GM12892 (cell line): ENCODE measurements at regions not wholly inside any gene's neighbourhood (a gene's known extent, or its start where the extent isn't known, plus 50 kb on each side); places are given as distances from the start of the nearest gene placed in this dataset.
"Not testable (repeated sequence)": the region's sequence is repeated elsewhere in the genome, so short reads cannot be mapped to it uniquely, and the experiment has no call there.

Experiments used
- DNase-seq: peaks from one replicate; pipeline ENCODE4 v3.0.0; 2011; ENCODE audit not compliant: insufficient read length
- FAIRE-seq: peaks from 2 replicates; lab custom pipeline; 2011; peaks lifted over from hg19 to GRCh38; lab: Jason Lieb, UNC
- POLR2A ChIP-seq: IDR thresholded peaks from 2 replicates; pipeline ENCODE4 v1.6.1; 2011; ENCODE audit warnings: low read depth, low read length, control low read depth
- POLR2AphosphoS5 ChIP-seq: IDR thresholded peaks from 2 replicates; pipeline ENCODE4 v1.6.1; 2011; ENCODE audit warnings: low read depth, low read length, control low read depth
- TAF1 ChIP-seq: IDR thresholded peaks from 2 replicates; pipeline ENCODE4 v1.6.1; 2011; ENCODE audit warnings: low read depth, mild to moderate bottlenecking, control low read depth, low read length, borderline replicate concordance

DNA sequence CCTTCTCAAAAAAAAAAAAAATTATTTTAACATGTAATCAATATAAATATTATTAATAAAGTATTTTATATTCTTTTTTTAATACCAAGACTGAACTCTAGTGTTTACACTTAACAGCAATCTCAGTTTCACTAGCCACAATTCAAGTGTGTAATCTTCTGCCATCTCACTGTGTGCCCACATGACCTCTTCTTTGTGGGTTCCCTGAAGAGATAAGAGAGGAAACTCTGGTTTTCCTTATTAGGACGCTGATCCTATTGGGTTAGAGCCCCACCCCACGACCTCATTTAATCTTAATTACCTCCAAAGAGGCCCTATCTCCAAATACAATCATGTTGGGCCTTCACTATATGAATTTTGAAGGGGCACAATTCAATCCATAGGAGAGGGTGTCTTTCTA lies 177.6 kb downstream of the STK31 start:
- no peak for TF ChIP-seq POLR2AphosphoS5
- no peak for TF ChIP-seq TAF1
- no peak for TF ChIP-seq POLR2A
- no peak for DNase-seq
- no peak for FAIRE-seq

DNA sequence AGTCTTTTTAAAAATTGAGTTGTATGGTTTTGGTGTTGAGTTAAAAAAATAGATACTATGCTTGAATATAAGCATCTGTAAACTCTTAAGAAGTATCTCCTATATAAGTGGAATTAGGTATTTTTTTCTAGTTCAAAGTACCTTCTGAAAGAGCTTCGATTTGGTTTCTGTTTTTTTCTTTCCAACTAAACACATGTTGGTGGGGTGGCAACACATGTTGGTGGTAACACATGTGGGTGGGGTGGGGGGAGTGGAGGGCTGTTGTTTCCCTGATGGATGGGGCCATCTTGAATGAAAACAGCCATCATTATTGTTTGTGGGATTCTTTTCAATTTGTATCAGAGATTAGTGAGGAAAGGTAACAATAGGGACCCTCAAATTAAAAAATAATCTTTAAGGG lies 178.9 kb downstream of the STK31 start:
- TF ChIP-seq POLR2A (no peak), TAF1 (no peak), POLR2AphosphoS5 (no peak)
- DNase-seq = no peak
- FAIRE-seq = no peak

DNA sequence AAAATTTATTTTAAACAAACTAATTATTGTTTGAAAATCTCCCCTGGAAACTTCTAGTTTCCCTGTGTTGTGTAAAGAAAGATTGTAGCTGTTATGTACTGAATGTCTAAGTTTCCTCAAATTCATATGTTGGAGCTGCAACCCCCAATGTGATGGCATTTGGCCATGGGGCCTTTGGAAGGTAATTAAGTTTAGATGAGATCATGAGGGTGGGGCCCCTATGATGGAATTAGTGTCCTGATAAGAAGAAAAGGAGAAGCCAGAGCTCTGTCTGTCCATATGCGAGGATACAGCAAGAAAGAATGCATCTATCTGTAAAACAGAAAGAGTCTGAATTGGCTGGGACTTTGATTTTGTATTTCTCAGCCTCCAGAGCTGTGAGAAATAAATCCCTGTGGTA lies 179.5 kb downstream of the STK31 start:
- no peak for TF ChIP-seq POLR2AphosphoS5
- TF ChIP-seq POLR2A = no peak
- no peak for TF ChIP-seq TAF1
- FAIRE-seq = no peak
- DNase-seq = no peak

GRCh38 chr7:23892019-23892418 lies 182.0 kb downstream of the STK31 start:
- DNase-seq = no peak
- no peak for FAIRE-seq
- TF ChIP-seq POLR2AphosphoS5 = no peak
- TF ChIP-seq TAF1 = no peak
- no peak for TF ChIP-seq POLR2A

DNA sequence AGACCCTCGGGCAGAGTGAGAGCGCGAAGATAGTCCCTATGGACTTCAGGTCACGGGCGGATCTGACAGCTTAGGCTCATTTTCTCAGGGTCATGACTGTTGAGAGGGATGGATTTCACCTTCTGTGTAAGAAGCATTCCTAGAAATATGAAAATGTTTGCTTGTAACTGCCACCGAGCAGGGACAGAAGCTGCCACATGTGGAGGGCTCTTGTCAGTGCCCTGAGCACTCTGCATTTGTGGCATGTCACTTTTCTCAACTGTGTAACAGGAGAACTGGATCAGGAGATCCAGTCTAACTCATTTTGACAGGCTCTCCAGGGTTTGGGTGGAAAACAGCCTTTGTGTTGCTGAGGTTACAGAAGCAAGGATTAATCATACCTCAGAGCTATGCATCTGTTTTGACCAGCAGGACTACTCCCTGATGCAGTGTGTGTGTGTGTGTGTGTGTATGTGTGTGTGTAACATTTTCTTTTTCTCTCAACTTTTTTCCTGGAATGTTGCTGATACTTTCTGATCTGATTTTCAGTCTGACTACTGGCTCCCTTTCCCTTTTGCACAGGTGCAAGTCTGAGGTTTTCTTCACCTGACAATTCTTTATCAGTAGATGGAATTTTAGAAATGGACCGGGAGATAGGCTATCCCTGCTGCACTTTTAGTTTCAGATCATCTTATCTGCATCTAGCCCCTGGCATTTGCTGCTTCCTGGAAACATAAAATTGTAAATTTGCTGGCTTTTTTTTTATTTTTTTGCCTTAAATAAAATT lies 183.3 kb downstream of the STK31 start:
- DNase-seq = no peak
- TF ChIP-seq POLR2A (no peak), POLR2AphosphoS5 (no peak), TAF1 (no peak)
- peak; percentile 27 for FAIRE-seq

DNA sequence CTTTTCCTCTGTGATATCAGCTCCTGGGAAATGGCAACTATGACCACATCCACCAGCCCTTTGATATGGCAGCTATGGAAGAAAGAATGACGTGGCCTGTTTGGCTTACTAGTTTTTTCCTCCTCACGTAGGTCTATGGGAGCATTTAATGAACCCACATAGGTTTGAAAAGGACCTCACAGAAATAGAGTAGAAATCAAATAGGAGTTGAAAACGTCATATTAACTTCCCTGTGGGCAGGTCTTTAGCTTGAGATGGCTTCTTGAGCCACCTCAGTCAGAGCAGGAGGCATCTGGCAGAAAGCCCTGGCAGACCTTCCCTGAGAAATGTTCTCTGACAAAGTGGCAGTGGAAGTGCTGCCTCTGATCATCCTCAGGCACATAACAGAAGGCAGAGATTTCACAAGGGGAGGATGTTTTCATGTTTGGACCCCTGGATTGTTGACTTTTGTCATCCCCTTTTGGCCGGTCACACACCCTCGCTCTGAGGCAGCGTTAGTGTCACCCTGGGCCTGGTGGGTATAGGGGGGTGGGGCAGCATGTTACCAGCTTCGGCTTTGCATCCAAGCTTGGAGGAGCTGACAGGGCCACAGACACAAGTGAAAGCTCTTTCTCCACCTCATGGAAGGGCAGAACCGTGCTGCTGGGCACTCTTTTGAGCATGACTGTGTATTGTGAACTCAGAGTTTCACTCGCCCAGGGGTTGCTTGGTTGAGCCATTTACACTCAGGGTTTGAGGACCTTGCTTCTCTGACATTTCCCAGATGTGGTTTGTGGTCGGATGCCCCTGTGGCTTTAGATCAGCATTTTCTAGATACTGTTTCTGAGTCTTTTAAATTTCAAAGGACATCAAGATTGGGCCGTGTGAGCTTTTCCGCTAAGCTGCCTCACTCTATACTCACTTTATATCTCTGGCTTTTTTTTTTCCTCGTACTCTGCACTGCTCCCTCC lies 184.2 kb downstream of the STK31 start:
- DNase-seq (no peak), FAIRE-seq (peak; percentile 54)
- no peak for TF ChIP-seq POLR2A
- no peak for TF ChIP-seq TAF1
- no peak for TF ChIP-seq POLR2AphosphoS5

GRCh38 chr7:23894892-23895569 lies 185.0 kb downstream of the STK31 start:
- DNase-seq (no peak), FAIRE-seq (no peak)
- TF ChIP-seq TAF1 (no peak), POLR2AphosphoS5 (no peak), POLR2A (no peak)

DNA sequence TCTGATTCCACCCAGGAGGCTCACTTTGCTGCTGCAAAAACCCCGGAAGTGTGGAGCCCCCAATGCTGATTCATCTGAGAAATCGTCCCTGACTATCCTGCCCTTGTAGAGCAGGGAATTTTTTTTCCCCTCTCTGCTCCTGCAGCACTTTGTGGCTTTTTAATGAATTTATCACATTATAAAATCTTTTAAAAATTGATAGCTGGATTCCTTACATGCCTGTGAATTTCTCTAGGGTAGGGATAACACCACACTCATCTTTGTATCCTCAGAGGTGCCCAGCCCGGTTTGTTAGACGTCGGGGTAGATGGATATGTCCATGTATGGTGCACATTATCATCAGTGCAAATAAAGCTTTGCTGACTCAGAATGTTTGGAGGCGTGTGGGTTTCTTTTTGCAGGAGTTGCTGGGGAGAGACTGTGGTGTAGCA lies 185.7 kb downstream of the STK31 start:
- TF ChIP-seq POLR2A (no peak), TAF1 (no peak), POLR2AphosphoS5 (no peak)
- no peak for DNase-seq

GRCh38 chr7:23898619-23899018 lies 188.6 kb downstream of the STK31 start:
- FAIRE-seq (no peak), DNase-seq (no peak)
- TF ChIP-seq POLR2AphosphoS5 (no peak), POLR2A (no peak), TAF1 (no peak)

More for the DNA sequence above, 185.7 kb downstream of the STK31 start:
- FAIRE-seq = no peak

DNA sequence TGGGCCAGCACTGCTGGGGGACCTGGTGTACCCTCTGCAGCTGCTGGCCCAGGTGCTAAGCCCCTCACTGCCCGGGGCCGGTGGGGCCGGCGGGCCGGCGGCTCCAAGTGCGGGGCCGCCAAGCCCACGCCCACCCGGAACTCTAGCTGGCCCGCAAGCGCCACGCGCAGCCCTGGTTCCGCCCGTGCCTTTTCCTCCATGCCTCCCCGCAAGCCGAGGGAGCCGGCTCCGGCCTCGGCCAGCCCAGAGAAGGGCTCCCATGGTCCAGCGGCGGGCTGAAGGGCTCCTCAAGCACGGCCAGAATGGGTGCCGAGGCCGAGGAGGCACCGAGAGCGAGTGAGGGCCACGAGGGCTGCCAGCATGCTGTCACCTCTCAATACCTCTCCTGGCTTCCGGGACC lies 194.9 kb downstream of the STK31 start:
- FAIRE-seq, DNase-seq: not testable (repeated sequence)

- FAIRE-seq = no peak
- no peak for DNase-seq
- TF ChIP-seq POLR2AphosphoS5 (no peak), TAF1 (no peak), POLR2A (no peak)
Measured at GRCh38 chr7:23907012-23907411, 197.0 kb downstream of the STK31 start.
